K562 (cell line): ENCODE measurements at regions not wholly inside any gene's neighbourhood (a gene's known extent, or its start where the extent isn't known, plus 50 kb on each side); places are given as distances from the start of the nearest gene placed in this dataset.

Experiments used
- CBX8 ChIP-seq: fragments of 200-600 bp; sonication (generic); IDR thresholded peaks from 2 replicates; pipeline ENCODE4 v1.6.1; 2012; ENCODE audit warnings: borderline replicate concordance, mixed run types, low read depth, mild to moderate bottlenecking, moderate library complexity, mixed read lengths, low read length, control low read depth, inconsistent platforms; ENCODE audit not compliant: poor library complexity, severe bottlenecking; ENCODE audit errors: extremely low read depth
- CCAR2 ChIP-seq: fragments of 200-400 bp; formaldehyde crosslinking; IDR thresholded peaks from 2 replicates; pipeline ENCODE4 v1.6.1; 2017; ENCODE audit warnings: mild to moderate bottlenecking, low read depth, low read length
- KLF16 ChIP-seq: IDR thresholded peaks from 2 replicates; pipeline ENCODE4 v1.6.1; 2016; ENCODE audit warnings: antibody characterized with exemption
- TAF15 ChIP-seq: fragments of 200-400 bp; formaldehyde crosslinking; IDR thresholded peaks from 2 replicates; pipeline ENCODE4 v1.6.1; 2017; ENCODE audit warnings: mild to moderate bottlenecking, low read depth, low read length, moderate library complexity
- ZNF324 ChIP-seq: fragments of 250-450 bp; sonication (Bioruptor Pico); IDR thresholded peaks from 2 replicates; pipeline ENCODE4 v1.4.0; 2020; ENCODE audit warnings: mild to moderate bottlenecking
- TF ChIP-seq, protein P1 (sequence below), 3 experiments: IDR thresholded peaks in 2 of 3; conservative IDR thresholded peaks in 1 of 3; 2 replicates each; pipeline ENCODE4 v1.5.1; 2011 to 2012; ENCODE audit warnings: low read length in 3 of 3, mild to moderate bottlenecking in 3 of 3, control low read depth in 2 of 3, improper control_type of control experiment in 1 of 3, inconsistent platforms in 1 of 3, low read depth in 1 of 3, mixed read lengths in 1 of 3, moderate library complexity in 1 of 3; ENCODE audit not compliant: insufficient read depth in 2 of 3
- TF ChIP-seq, protein P2 (sequence below): sonication (generic); formaldehyde crosslinking; IDR thresholded peaks from 2 replicates; pipeline ENCODE4 v1.8.1; 2023; ENCODE audit warnings: mild to moderate bottlenecking, missing genetic modification reagents
- TF ChIP-seq, protein P3 (sequence below): fragments of 250-450 bp; sonication (Bioruptor Pico); IDR thresholded peaks from 2 replicates; pipeline ENCODE4 v1.5.0; 2022; ENCODE audit warnings: mild to moderate bottlenecking
- TF ChIP-seq, protein P4 (sequence below): fragments of 450-650 bp; IDR thresholded peaks from 2 replicates; pipeline ENCODE4 v1.6.1; 2017; ENCODE audit warnings: mild to moderate bottlenecking, moderate library complexity
- TF ChIP-seq, protein P5 (sequence below): fragments of 450-650 bp; formaldehyde crosslinking; IDR thresholded peaks from 2 replicates; pipeline ENCODE4 v1.4.0; 2020; ENCODE audit warnings: mild to moderate bottlenecking, moderate library complexity

DNA sequence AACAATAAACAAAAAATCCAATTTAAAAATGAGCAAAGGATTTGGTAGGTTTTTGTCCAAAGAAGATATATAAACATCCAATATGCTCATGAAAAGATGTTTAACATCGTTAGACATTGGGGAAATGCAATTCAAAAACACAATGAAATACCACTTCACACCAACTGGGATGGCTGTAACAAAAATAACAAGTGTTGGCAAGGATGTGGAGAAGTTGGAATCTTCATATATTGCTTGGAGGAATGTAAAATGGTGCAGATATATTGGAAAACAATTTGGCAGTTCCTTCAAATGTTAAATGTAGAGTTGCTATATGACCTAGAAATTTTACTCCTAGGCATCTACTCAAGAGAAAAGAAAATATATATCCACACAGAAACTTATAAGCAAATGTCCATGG lies 224.3 kb downstream of the AUH start:
- TF ChIP-seq, protein P1, sequence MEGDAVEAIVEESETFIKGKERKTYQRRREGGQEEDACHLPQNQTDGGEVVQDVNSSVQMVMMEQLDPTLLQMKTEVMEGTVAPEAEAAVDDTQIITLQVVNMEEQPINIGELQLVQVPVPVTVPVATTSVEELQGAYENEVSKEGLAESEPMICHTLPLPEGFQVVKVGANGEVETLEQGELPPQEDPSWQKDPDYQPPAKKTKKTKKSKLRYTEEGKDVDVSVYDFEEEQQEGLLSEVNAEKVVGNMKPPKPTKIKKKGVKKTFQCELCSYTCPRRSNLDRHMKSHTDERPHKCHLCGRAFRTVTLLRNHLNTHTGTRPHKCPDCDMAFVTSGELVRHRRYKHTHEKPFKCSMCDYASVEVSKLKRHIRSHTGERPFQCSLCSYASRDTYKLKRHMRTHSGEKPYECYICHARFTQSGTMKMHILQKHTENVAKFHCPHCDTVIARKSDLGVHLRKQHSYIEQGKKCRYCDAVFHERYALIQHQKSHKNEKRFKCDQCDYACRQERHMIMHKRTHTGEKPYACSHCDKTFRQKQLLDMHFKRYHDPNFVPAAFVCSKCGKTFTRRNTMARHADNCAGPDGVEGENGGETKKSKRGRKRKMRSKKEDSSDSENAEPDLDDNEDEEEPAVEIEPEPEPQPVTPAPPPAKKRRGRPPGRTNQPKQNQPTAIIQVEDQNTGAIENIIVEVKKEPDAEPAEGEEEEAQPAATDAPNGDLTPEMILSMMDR (IDR thresholded peaks at IDR 0.05 in 2 of 3, conservative IDR thresholded peaks at IDR 0.05 in 1 of 3; ENCODE audit: insufficient read depth in 2 of 3, low read depth in 1 of 3, low read length in 3 of 3) = no peak
- TF ChIP-seq ZNF324 (CRISPR knock-in tag) (no peak), CCAR2 (no peak), KLF16 (no peak), TAF15 (no peak), CBX8 (no peak)
- TF ChIP-seq, protein P2, sequence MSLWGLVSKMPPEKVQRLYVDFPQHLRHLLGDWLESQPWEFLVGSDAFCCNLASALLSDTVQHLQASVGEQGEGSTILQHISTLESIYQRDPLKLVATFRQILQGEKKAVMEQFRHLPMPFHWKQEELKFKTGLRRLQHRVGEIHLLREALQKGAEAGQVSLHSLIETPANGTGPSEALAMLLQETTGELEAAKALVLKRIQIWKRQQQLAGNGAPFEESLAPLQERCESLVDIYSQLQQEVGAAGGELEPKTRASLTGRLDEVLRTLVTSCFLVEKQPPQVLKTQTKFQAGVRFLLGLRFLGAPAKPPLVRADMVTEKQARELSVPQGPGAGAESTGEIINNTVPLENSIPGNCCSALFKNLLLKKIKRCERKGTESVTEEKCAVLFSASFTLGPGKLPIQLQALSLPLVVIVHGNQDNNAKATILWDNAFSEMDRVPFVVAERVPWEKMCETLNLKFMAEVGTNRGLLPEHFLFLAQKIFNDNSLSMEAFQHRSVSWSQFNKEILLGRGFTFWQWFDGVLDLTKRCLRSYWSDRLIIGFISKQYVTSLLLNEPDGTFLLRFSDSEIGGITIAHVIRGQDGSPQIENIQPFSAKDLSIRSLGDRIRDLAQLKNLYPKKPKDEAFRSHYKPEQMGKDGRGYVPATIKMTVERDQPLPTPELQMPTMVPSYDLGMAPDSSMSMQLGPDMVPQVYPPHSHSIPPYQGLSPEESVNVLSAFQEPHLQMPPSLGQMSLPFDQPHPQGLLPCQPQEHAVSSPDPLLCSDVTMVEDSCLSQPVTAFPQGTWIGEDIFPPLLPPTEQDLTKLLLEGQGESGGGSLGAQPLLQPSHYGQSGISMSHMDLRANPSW (CRISPR knock-in tag) = no peak
- TF ChIP-seq, protein P3, sequence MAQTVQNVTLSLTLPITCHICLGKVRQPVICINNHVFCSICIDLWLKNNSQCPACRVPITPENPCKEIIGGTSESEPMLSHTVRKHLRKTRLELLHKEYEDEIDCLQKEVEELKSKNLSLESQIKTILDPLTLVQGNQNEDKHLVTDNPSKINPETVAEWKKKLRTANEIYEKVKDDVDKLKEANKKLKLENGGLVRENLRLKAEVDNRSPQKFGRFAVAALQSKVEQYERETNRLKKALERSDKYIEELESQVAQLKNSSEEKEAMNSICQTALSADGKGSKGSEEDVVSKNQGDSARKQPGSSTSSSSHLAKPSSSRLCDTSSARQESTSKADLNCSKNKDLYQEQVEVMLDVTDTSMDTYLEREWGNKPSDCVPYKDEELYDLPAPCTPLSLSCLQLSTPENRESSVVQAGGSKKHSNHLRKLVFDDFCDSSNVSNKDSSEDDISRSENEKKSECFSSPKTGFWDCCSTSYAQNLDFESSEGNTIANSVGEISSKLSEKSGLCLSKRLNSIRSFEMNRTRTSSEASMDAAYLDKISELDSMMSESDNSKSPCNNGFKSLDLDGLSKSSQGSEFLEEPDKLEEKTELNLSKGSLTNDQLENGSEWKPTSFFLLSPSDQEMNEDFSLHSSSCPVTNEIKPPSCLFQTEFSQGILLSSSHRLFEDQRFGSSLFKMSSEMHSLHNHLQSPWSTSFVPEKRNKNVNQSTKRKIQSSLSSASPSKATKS = no peak
- TF ChIP-seq, protein P4, sequence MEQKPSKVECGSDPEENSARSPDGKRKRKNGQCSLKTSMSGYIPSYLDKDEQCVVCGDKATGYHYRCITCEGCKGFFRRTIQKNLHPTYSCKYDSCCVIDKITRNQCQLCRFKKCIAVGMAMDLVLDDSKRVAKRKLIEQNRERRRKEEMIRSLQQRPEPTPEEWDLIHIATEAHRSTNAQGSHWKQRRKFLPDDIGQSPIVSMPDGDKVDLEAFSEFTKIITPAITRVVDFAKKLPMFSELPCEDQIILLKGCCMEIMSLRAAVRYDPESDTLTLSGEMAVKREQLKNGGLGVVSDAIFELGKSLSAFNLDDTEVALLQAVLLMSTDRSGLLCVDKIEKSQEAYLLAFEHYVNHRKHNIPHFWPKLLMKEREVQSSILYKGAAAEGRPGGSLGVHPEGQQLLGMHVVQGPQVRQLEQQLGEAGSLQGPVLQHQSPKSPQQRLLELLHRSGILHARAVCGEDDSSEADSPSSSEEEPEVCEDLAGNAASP = no peak
- TF ChIP-seq, protein P5, sequence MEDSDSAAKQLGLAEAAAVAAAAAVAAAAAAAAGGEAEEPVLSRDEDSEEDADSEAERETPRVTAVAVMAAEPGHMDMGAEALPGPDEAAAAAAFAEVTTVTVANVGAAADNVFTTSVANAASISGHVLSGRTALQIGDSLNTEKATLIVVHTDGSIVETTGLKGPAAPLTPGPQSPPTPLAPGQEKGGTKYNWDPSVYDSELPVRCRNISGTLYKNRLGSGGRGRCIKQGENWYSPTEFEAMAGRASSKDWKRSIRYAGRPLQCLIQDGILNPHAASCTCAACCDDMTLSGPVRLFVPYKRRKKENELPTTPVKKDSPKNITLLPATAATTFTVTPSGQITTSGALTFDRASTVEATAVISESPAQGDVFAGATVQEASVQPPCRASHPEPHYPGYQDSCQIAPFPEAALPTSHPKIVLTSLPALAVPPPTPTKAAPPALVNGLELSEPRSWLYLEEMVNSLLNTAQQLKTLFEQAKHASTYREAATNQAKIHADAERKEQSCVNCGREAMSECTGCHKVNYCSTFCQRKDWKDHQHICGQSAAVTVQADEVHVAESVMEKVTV (CRISPR knock-in tag) = no peak
